Suprapubic skin (tissue), 4 donors: ENCODE measurements at regions not wholly inside any gene's neighbourhood (a gene's known extent, or its start where the extent isn't known, plus 50 kb on each side); places are given as distances from the start of the nearest gene placed in this dataset.
A peak's percentile ranks its signal among the peaks of the same experiment; 100 is the strongest.

ENCODE experiments used
- DNase-seq, 2 donors: peaks; one replicate each; pipeline ENCODE4 v3.0.0-alpha.2; 2019; ENCODE audit warnings: low spot score in 2 of 2
- H3K27ac ChIP-seq: fragments of 200-600 bp; sonication (generic); one replicate; pipeline ENCODE4 v1.5.1; 2019
- H3K27me3 ChIP-seq: fragments of 200-600 bp; sonication (generic); one replicate; pipeline ENCODE4 v1.5.1; 2019
- H3K36me3 ChIP-seq: fragments of 200-600 bp; sonication (generic); one replicate; pipeline ENCODE4 v1.5.1; 2019
- H3K4me1 ChIP-seq: fragments of 200-600 bp; sonication (generic); one replicate; pipeline ENCODE4 v1.5.1; 2019
- H3K4me3 ChIP-seq: fragments of 200-600 bp; sonication (generic); one replicate; pipeline ENCODE4 v1.5.1; 2019; ENCODE audit warnings: mild to moderate bottlenecking
- H3K9me3 ChIP-seq: fragments of 200-600 bp; sonication (generic); one replicate; pipeline ENCODE4 v1.5.1; 2019
- CTCF ChIP-seq, 2 donors: fragments of 200-600 bp in 1 of 2; fragments of 450-650 bp in 1 of 2; sonication (generic) in 1 of 2; IDR thresholded peaks; one replicate each; pipeline ENCODE4 v1.5.1; 2016 to 2019; ENCODE audit warnings: antibody characterized with exemption in 2 of 2, mild to moderate bottlenecking in 1 of 2, moderate library complexity in 1 of 2
- EP300 ChIP-seq: sonication (generic); formaldehyde crosslinking; IDR thresholded peaks from one replicate; pipeline ENCODE4 v1.6.1; 2017; ENCODE audit warnings: antibody characterized with exemption
- POLR2A ChIP-seq, 2 donors: fragments of 450-650 bp; IDR thresholded peaks; one replicate each; pipeline ENCODE4 v1.6.1; 2017; ENCODE audit warnings: antibody characterized with exemption in 2 of 2, mild to moderate bottlenecking in 2 of 2, moderate library complexity in 2 of 2
- POLR2AphosphoS5 ChIP-seq, 3 donors: sonication (generic); formaldehyde crosslinking; IDR thresholded peaks; one replicate each; pipeline ENCODE4 v1.6.1; 2017; ENCODE audit warnings: antibody characterized with exemption in 3 of 3
- WGBS: methylation state at CpG from one replicate; pipeline ENCODE4 v1.1.5; 2018; 5-methylcytosine and 5-hydroxymethylcytosine counted together

- H3K27ac ChIP-seq, result peak overlapping the region; percentile 74
- 63% methylated on average over 3 of the region's 3 CpGs for WGBS
- DNase-seq, result no peak
These were observed 354.2 kb upstream of the ESRRG start for GRCh38 chr1:217077426-217077825.

DNA sequence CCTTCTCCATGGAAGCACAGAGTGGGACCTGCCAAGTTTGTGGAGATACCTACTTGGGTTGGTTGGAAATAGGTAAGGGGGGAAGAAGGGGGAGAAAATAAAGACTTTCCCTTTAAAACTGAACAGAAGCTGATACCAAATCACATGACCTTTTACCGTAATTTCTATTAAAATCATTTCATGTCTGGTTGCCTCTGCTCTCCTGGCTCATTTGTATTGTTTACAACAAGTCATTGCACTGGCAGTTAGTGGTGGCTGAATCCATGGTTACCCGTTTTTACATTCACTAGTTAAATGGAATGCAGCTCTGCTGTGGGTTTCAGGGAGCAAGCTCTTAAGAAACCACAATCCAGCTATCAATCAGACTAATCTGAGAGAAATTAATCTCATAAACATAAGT lies 353.7 kb upstream of the ESRRG start:
- H3K9me3 ChIP-seq, result no peaks in the 10 kb centered on the region
- TF ChIP-seq EP300, result no peak
- no peak for TF ChIP-seq POLR2A (IDR thresholded peaks at IDR 0.05)
- TF ChIP-seq CTCF (IDR thresholded peaks at IDR 0.05), result no peak
- TF ChIP-seq POLR2AphosphoS5 (IDR thresholded peaks at IDR 0.05), result no peak
- no peaks in the 10 kb centered on the region for H3K36me3 ChIP-seq
- no peaks in the 10 kb centered on the region for H3K27me3 ChIP-seq
- H3K4me1 ChIP-seq, result no peaks in the 10 kb centered on the region
- peak overlapping the region; percentile 19 for H3K4me3 ChIP-seq
- WGBS, result 18% methylated on average over 2 of the region's 2 CpGs
- no peak for DNase-seq
- peak overlapping the region; percentile 74 for H3K27ac ChIP-seq

More at GRCh38 chr1:217077426-217077825, 354.2 kb upstream of the ESRRG start:
- TF ChIP-seq POLR2AphosphoS5 (IDR thresholded peaks at IDR 0.05) (no peak), EP300 (no peak), CTCF (IDR thresholded peaks at IDR 0.05) (no peak), POLR2A (IDR thresholded peaks at IDR 0.05) (no peak)
- no peaks in the 10 kb centered on the region for H3K9me3 ChIP-seq
- no peaks in the 10 kb centered on the region for H3K36me3 ChIP-seq
- H3K27me3 ChIP-seq, result no peaks in the 10 kb centered on the region
- H3K4me3 ChIP-seq, result peak overlapping the region; percentile 19
- no peaks in the 10 kb centered on the region for H3K4me1 ChIP-seq

DNA sequence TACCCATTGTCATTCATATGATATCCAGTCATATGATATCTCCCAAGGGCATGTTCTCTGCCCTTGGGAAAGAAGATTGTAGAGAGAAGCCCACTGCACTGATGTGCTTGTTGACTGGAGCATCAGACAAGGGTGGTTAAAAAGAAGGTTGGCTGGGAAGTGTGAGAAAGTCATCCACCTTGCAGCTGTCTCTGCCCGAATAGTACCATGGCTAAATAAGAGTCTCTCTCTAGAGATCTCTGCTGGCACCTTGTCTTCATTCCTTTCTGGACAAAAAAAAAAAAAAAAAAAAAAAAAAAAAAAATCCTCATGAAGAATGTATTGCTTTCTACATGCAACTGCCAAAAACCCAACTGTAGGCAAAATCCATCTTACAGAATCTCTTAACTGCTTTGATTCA lies 349.7 kb upstream of the ESRRG start:
- Histone ChIP-seq H3K27me3 (no peaks in the 10 kb centered on the region), H3K4me1 (no peaks in the 10 kb centered on the region), H3K27ac (no peak overlapping the region), H3K9me3 (no peaks in the 10 kb centered on the region), H3K36me3 (no peaks in the 10 kb centered on the region), H3K4me3 (no peak overlapping the region)
- DNase-seq, result no peak
- 94% methylated on average over 1 of the region's 1 CpG for WGBS
- TF ChIP-seq POLR2A (IDR thresholded peaks at IDR 0.05) (no peak), CTCF (IDR thresholded peaks at IDR 0.05) (no peak), EP300 (no peak), POLR2AphosphoS5 (IDR thresholded peaks at IDR 0.05) (no peak)

DNA sequence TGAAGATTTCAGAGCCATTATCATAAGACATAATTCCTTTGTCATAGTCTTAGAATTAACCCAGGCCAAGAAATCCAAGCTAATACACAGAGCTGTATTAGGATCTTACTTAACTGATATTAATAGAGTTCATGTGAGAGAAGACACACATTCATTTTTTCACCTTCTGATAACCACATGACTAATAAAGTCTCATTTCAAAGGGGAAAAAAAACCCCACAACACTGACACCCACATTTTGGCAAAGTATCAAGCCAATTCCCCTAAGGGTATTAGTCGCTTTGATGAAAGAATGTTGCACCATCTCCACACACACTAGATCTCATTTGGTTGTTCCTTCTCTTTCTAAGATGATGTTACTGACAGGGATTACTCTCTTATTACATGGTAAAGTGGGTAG lies 344.4 kb upstream of the ESRRG start:
- WGBS, result 50% methylated on average over 1 of the region's 1 CpG
- H3K36me3 ChIP-seq, result no peaks in the 10 kb centered on the region
- no peaks in the 10 kb centered on the region for H3K9me3 ChIP-seq
- no peak overlapping the region for H3K4me3 ChIP-seq
- H3K4me1 ChIP-seq, result no peaks in the 10 kb centered on the region
- H3K27me3 ChIP-seq, result no peaks in the 10 kb centered on the region
- DNase-seq, result no peak
- no peak overlapping the region for H3K27ac ChIP-seq
- TF ChIP-seq POLR2A (IDR thresholded peaks at IDR 0.05) (no peak), CTCF (IDR thresholded peaks at IDR 0.05) (no peak), POLR2AphosphoS5 (IDR thresholded peaks at IDR 0.05) (no peak), EP300 (no peak)

GRCh38 chr1:217066794-217067193 lies 343.6 kb upstream of the ESRRG start:
- H3K4me1 ChIP-seq, result no peaks in the 10 kb centered on the region
- no peak for DNase-seq
- H3K4me3 ChIP-seq, result no peak overlapping the region
- TF ChIP-seq EP300 (no peak), POLR2AphosphoS5 (IDR thresholded peaks at IDR 0.05) (no peak), POLR2A (IDR thresholded peaks at IDR 0.05) (no peak), CTCF (IDR thresholded peaks at IDR 0.05) (no peak)
- H3K9me3 ChIP-seq, result no peaks in the 10 kb centered on the region
- no peak overlapping the region for H3K27ac ChIP-seq
- no peaks in the 10 kb centered on the region for H3K27me3 ChIP-seq
- H3K36me3 ChIP-seq, result no peaks in the 10 kb centered on the region
- WGBS, result 72% methylated on average over 3 of the region's 3 CpGs
